GM18499 (cell line): ENCODE measurements at regions not wholly inside any gene's neighbourhood (a gene's known extent, or its start where the extent isn't known, plus 50 kb on each side); places are given as distances from the start of the nearest gene placed in this dataset.

ENCODE experiments used
- ATAC-seq: cut with Tn5 transposase; IDR thresholded peaks from one replicate; pipeline ENCODE4 v1.9.1; 2021; ENCODE audit warnings: moderate number of reproducible peaks; ENCODE audit not compliant: insufficient read depth, unreplicated experiment

- ATAC-seq: no peak
Observed at GRCh38 chr12:127640181-127640886, 626.6 kb upstream of the TMEM132C start.

- no peak for ATAC-seq
Observed at GRCh38 chr12:127642208-127642607, 624.8 kb upstream of the TMEM132C start.

DNA sequence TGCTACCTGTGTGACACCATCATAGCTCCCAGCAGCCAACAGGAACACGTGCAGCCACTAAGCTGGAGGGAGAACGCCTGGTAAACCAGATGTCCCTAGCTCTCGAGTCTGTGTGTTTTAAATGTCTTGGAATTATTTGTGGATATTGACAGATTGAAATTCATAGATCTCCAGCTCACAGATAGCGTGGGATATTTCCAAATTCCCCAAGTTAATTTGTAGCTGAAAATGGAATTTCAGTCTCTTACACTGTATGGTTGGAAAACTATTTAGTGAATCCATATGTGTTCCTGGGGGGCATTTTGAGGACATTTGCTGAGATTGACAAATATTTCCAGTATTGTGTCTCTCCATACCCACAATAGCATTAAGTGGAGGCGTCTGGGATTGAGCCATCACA, 618.6 kb upstream of the TMEM132C start:
- no peak for ATAC-seq

- ATAC-seq: no peak
Observed at GRCh38 chr12:127649961-127650360, 617.0 kb upstream of the TMEM132C start.

DNA sequence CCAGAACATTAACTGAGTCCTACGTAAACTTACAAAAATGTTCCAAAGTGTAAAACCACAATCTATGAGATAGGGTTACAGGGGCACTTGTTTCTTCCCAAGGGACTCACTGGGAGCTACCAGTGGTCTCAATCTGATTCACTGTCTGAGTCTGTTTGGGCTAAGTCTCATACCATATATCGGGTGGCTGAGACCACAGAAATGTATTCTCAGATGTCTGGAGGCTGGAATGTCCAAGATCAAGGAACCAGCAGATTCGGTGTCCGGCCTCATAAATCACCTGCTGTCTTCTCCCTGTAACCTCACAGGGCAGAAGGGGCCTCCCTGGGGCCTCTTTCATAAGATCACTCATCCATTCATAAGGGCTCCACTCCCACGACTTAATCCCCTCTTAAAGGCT, 616.3 kb upstream of the TMEM132C start:
- ATAC-seq: no peak

DNA sequence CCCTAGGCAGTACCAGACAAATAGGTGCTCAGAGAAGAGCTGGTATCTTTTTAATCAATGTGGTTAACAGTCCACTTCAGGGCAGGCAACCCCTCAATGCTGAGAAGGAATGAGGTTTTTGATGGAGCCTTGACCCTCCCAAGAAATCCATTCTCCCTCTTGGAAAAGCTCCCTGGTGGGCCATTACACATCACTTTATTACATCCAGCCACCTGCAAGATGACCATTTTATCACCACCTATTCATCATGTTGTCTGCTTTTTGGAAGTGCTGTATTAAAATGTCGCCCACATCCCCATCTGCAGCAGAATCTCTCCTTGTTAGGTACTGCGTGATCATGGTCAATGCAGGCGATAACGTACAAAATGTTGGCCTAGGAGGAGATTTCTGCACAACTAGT, 614.7 kb upstream of the TMEM132C start:
- ATAC-seq: no peak

- ATAC-seq: no peak
Observed at GRCh38 chr12:127654383-127654985, 612.5 kb upstream of the TMEM132C start.

DNA sequence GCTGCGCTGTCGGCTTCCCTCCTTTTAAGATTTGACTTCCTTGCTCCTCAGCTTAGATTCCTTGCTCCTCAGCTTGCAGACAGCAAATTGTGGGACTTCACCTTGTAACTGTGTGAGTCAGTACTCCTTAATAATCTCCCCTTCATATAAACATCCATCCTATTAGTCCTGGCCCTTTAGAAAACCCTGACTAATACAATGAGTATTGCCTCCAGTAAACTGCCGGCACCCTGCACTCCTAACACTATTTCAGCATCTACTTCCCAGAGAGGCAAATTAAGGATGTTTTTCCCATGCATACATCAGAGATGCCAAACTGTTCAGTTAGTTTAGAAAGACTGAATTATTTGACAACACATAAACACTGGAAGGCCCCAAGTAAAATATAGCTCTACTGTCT, 611.3 kb upstream of the TMEM132C start:
- ATAC-seq: no peak

DNA sequence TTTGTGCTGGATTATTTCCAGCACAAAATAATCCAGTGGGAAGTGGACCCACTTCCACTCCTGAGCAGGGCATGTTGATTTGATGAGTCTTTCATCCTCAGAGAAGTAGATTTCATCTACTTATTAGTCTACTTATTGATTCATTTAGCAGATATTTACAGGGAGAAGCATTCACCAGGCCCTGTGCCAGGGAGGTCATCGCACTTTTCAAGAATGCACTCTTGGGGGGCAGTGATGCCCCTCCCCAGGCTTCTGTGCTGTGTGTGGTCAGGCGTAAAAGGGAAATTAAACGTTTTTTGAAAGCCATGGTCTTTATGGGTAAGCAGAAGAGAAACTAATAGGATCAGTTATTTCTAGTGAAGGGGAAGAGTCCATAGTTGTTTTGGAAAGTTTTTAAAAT, 610.7 kb upstream of the TMEM132C start:
- ATAC-seq: no peak

DNA sequence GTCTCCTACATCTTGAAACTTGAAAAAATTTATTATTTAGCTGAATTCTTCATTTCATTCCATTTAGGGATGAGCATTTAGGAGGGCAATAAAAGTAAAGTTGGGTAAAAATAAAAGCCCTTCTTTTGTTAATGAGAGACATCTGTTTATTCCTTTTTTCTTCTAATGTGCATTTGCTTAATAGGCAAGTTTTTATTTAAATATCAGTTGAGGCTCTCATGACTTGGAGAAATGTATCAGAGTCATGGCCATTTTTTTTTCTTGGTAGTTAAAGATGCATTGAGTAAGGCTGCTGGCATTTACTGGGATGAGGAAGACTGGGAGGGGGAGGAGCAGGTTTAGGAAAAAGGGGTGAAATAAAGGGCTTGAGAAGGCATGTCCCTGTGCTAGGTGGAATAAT, 609.9 kb upstream of the TMEM132C start:
- ATAC-seq: no peak

- no peak for ATAC-seq
Observed at GRCh38 chr12:127660961-127661360, 606.0 kb upstream of the TMEM132C start.

DNA sequence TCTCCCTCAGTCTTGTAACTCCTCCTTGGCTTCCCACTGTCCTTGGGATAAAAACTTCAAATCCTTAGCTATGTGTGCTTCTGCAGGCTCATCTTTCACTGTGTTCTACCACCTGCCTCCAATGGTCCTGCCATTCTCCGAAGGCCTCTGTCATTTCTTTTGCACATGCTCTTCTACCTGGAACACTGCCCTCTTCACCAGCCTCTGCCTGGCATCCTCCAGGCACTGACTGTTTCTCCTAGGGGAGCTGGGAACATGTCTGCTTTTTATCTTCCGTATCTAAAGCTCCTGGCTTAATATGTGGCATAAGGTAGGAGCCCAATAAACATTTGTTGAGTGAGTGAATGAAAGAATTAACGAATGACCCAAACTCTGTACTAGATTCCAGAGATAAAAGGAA, 603.3 kb upstream of the TMEM132C start:
- ATAC-seq: no peak

GRCh38 chr12:127664901-127665300, 602.1 kb upstream of the TMEM132C start:
- no peak for ATAC-seq

GRCh38 chr12:127667131-127667685, 599.8 kb upstream of the TMEM132C start:
- no peak for ATAC-seq

- no peak for ATAC-seq
Observed at GRCh38 chr12:127670294-127670693, 596.7 kb upstream of the TMEM132C start.

- no peak for ATAC-seq
Observed at GRCh38 chr12:127670796-127671195, 596.2 kb upstream of the TMEM132C start.

DNA sequence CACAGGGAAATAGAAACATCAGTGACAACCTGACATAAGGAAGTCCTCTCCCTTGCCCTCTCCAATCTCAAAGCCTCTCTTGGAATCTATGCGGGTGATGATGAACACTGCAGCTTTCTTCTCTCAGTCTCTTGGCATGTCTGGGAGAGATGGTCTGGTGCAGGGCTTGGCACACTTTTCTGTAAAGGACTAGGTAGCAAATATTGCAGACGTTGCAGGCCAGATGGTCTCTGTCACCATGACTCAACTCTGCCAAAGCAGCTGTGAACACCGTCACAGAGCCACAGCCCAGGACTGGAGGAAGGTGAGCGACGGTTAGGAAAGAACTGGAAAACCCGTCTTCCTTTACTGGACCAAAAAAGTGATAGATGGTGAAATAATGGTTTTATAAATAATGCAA, 591.0 kb upstream of the TMEM132C start:
- ATAC-seq: no peak

DNA sequence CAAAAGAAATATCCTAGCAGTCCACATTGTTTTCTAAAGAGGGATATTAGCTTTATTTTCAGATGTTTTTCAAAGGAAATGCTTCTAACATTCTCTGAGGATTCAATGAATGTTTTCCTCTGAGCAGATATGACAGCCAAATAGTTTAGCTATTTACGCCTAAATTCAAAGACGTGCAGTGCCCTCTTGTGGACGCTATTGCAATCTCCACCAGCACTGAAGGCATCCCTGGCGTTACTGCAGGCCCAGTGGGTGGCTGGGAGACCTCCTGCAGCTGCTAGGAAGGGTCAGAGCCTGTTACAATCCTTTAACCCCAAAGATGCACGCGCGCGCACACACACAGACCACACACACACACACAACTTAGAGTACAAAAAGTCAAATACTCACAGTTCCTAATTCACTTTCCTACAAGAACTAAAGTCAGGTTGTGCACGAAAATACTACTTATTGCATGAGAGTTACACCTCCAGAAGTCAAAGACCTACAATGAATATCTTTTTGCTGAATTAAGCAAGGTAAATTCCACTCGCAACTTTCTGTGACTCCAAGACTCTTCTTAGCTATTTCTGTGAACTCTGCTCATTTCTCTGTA, 589.3 kb upstream of the TMEM132C start:
- ATAC-seq: no peak

- no peak for ATAC-seq
Observed at GRCh38 chr12:127678945-127679344, 588.0 kb upstream of the TMEM132C start.

DNA sequence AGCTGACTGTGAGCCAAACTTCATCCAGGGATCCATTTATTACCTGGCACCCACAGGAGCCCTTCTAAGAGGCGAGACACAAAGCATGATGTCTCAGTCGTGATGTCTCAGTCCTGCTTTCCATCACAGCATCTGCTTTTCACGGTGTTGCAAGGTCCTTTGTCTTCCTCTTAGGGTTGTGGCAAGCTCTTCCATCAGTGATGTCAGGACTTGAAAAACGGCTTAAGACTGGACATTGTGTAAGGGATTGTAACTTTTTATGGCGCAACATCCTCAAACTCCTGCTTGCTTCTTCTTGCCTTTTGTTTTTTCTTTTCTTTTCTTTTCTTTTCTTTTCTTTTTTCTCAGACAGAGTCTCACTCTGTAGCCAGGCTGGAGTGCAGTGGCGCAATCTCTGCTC, 586.5 kb upstream of the TMEM132C start:
- ATAC-seq: no peak

- no peak for ATAC-seq
Observed at GRCh38 chr12:127681151-127681754, 585.7 kb upstream of the TMEM132C start.
